ENCODE measurements at regions not wholly inside any gene's neighbourhood (a gene's known extent, or its start where the extent isn't known, plus 50 kb on each side); places are given as distances from the start of the nearest gene placed in this dataset.

- TF ChIP-seq SIX5 (IDR thresholded peaks at IDR 0.05; ENCODE audit: low read depth, low read length): no peak
- no peak for TF ChIP-seq HDAC6 (IDR thresholded peaks at IDR 0.05; ENCODE audit: low read depth, low read length)
- no peak for TF ChIP-seq TBP (IDR thresholded peaks at IDR 0.05; ENCODE audit: low read depth, low read length)
Observed at GRCh38 chr16:72422308-72422897, 250.4 kb upstream of the PMFBP1 start (continued).
